ENCODE measurements at regions not wholly inside any gene's neighbourhood (a gene's known extent, or its start where the extent isn't known, plus 50 kb on each side); places are given as distances from the start of the nearest gene placed in this dataset.

- TF ChIP-seq CUX1 (CRISPR knock-in tag; IDR thresholded peaks at IDR 0.05) (no peak), ZNF124 (CRISPR knock-in tag; IDR thresholded peaks at IDR 0.05) (no peak), HINFP (tag; conservative IDR thresholded peaks at IDR 0.05; ENCODE audit: low read depth) (no peak), THRA (IDR thresholded peaks at IDR 0.05) (no peak), E2F4 (CRISPR knock-in tag; IDR thresholded peaks at IDR 0.05; ENCODE audit: low read depth) (no peak), CBX2 (IDR thresholded peaks at IDR 0.05; ENCODE audit: insufficient read depth, low read length, poor library complexity, severe bottlenecking) (no peak), HCFC1 (IDR thresholded peaks at IDR 0.05; ENCODE audit: low read depth, low read length) (no peak), KLF13 (tag; IDR thresholded peaks at IDR 0.05; ENCODE audit: borderline replicate concordance, low read depth) (no peak), SREBF2 (CRISPR knock-in tag; IDR thresholded peaks at IDR 0.05) (no peak)
These were observed 82.6 kb upstream of the GLI2 start (continued) for GRCh38 chr2:120653046-120653445.
